Sigmoid colon (tissue), 6 donors: ENCODE measurements at regions not wholly inside any gene's neighbourhood (a gene's known extent, or its start where the extent isn't known, plus 50 kb on each side); places are given as distances from the start of the nearest gene placed in this dataset.

Experiments
- DNase-seq: peaks from one replicate; pipeline ENCODE4 v3.0.0-alpha.2; 2019
- H3K27ac ChIP-seq, 4 donors: fragments of 200-600 bp; sonication (generic); one replicate each; pipeline ENCODE4 v1.5.1; 2016 to 2019; ENCODE audit warnings: mild to moderate bottlenecking in 1 of 4
- H3K27me3 ChIP-seq, 3 donors: fragments of 200-600 bp; sonication (generic); one replicate each; pipeline ENCODE4 v1.5.1; 2019; ENCODE audit warnings: mild to moderate bottlenecking in 1 of 3
- H3K36me3 ChIP-seq, 4 donors: fragments of 200-600 bp; sonication (generic); one replicate each; pipeline ENCODE4 v1.5.1; 2016 to 2019
- H3K4me1 ChIP-seq, 4 donors: fragments of 200-600 bp; sonication (generic); one replicate each; pipeline ENCODE4 v1.5.1; 2017 to 2019
- H3K4me3 ChIP-seq, 4 donors: fragments of 200-600 bp; sonication (generic); one replicate each; pipeline ENCODE4 v1.5.1; 2017 to 2019; ENCODE audit warnings: mild to moderate bottlenecking in 2 of 4, moderate library complexity in 1 of 4
- H3K9me3 ChIP-seq, 4 donors: fragments of 200-600 bp in 3 of 4; sonication (generic) in 3 of 4; one replicate each; pipeline versions ENCODE4 v1.5.1 to v1.6.1; 2013 to 2019
- EP300 ChIP-seq, 4 donors: sonication (generic); formaldehyde crosslinking; IDR thresholded peaks; one replicate each; pipeline ENCODE4 v1.6.1; 2017; ENCODE audit warnings: antibody characterized with exemption in 4 of 4
- POLR2A ChIP-seq, 2 donors: fragments of 450-650 bp; IDR thresholded peaks; one replicate each; pipeline ENCODE4 v1.6.1; 2016; ENCODE audit warnings: antibody characterized with exemption in 2 of 2, mild to moderate bottlenecking in 2 of 2, moderate library complexity in 2 of 2
- POLR2AphosphoS5 ChIP-seq, 4 donors: sonication (generic); formaldehyde crosslinking; IDR thresholded peaks; one replicate each; pipeline ENCODE4 v1.6.1; 2017; ENCODE audit warnings: antibody characterized with exemption in 4 of 4
- WGBS, 2 donors: extraction: QIAGEN DNeasy Blood & Tissue Kit; methylation state at CpG; one replicate each; pipeline ENCODE4 v1.1.7; 2013; 5-methylcytosine and 5-hydroxymethylcytosine counted together
- intact Hi-C: fragments of 100-400 bp; cut with DNase I; formaldehyde crosslinking; loops from one replicate; pipeline ENCODE4 v1.15.1; 2023
- TF ChIP-seq, protein P1 (sequence below), 4 experiments: fragments of 450-650 bp in 3 of 4; fragments of 200-600 bp in 1 of 4; IDR thresholded peaks; one replicate each; pipeline ENCODE4 v1.5.1; 2016 to 2019; ENCODE audit warnings: antibody characterized with exemption in 4 of 4, mild to moderate bottlenecking in 3 of 4, moderate library complexity in 2 of 4
- donor health status: healthy with polysubstance abuse.
- donor health status: healthy.

DNA sequence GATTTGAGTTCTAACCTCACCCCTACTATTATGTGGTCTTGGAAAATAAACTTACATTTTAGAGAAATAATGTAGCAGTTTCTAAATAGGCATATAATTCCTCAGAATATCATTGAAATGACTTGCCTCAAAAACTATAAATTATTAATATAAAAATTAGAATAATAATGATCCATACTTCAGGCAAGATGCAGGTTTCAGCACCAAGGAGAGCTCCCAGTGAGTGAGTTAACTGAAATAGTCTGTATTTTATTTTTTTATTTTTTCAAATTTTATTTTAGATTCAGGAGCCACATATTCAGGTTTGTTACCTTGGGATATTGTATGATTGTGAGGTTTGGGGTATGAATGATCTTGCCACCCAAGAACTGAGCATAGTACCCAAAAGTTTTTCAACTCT lies 472.2 kb upstream of the DCC start:
- intact Hi-C loops = no loop called here
- no peak for DNase-seq
- Histone ChIP-seq H3K27me3 (no peaks in the 10 kb centered on the region), H3K4me3 (no peak overlapping the region), H3K9me3 (no peaks in the 10 kb centered on the region), H3K27ac (no peak overlapping the region), H3K36me3 (no peaks in the 10 kb centered on the region), H3K4me1 (no peaks in the 10 kb centered on the region)
- no peak for TF ChIP-seq POLR2A (IDR thresholded peaks at IDR 0.05)
- TF ChIP-seq POLR2AphosphoS5 (IDR thresholded peaks at IDR 0.05) = no peak
- TF ChIP-seq, protein P1, sequence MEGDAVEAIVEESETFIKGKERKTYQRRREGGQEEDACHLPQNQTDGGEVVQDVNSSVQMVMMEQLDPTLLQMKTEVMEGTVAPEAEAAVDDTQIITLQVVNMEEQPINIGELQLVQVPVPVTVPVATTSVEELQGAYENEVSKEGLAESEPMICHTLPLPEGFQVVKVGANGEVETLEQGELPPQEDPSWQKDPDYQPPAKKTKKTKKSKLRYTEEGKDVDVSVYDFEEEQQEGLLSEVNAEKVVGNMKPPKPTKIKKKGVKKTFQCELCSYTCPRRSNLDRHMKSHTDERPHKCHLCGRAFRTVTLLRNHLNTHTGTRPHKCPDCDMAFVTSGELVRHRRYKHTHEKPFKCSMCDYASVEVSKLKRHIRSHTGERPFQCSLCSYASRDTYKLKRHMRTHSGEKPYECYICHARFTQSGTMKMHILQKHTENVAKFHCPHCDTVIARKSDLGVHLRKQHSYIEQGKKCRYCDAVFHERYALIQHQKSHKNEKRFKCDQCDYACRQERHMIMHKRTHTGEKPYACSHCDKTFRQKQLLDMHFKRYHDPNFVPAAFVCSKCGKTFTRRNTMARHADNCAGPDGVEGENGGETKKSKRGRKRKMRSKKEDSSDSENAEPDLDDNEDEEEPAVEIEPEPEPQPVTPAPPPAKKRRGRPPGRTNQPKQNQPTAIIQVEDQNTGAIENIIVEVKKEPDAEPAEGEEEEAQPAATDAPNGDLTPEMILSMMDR (IDR thresholded peaks at IDR 0.05) = no peak
- TF ChIP-seq EP300 (IDR thresholded peaks at IDR 0.05) = no peak

DNA sequence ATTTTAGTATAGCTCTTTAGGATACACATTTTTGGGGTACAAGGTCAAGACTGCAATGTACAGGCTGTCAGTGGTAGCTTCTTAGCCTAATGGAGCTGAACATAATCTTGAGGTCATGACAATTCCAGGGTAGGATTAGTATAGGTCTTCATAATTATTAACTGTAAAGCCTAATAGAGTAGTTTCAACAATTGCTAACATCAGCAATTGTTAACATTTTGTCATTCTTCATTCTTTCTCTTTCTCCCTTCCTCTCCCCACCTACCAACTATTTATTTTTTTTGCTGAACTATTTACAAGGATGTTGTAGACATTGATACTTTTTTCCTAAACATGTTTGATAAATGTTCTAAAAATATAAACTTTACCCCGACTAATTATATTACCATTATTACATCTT lies 461.3 kb upstream of the DCC start:
- Histone ChIP-seq H3K36me3 (no peaks in the 10 kb centered on the region), H3K27ac (no peak overlapping the region), H3K27me3 (no peaks in the 10 kb centered on the region), H3K9me3 (no peaks in the 10 kb centered on the region), H3K4me3 (no peak overlapping the region), H3K4me1 (no peaks in the 10 kb centered on the region)
- 88% methylated on average over 1 of the region's 1 CpG for WGBS, 2 donors
- TF ChIP-seq, protein P1 (IDR thresholded peaks at IDR 0.05) = no peak
- TF ChIP-seq POLR2AphosphoS5 (IDR thresholded peaks at IDR 0.05) (no peak), EP300 (IDR thresholded peaks at IDR 0.05) (no peak), POLR2A (IDR thresholded peaks at IDR 0.05) (no peak)
- no peak for DNase-seq
- intact Hi-C loops = no loop called here

DNA sequence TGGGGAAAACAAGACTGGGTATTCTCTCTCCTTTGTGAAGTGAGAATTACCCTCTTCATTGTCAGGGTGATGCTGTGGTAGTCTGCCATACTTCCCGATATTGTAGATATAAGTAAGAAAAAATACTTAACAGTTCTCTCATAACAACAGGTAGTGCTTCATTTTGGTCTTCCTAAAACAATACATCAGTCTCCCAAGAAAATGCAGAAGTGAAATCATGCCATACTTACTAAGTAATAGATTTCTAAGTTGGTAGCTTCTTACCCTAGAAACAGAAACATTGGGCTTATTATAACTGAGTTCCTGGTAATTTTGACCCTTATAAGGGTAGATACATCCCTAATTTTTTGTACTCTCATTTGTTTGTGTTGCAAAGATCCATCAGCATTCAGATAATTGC lies 460.7 kb upstream of the DCC start:
- intact Hi-C loops = no loop called here
- H3K4me1 ChIP-seq = no peaks in the 10 kb centered on the region
- TF ChIP-seq POLR2A (IDR thresholded peaks at IDR 0.05) = no peak
- TF ChIP-seq POLR2AphosphoS5 (IDR thresholded peaks at IDR 0.05) = no peak
- TF ChIP-seq, protein P1 (IDR thresholded peaks at IDR 0.05) = no peak
- TF ChIP-seq EP300 (IDR thresholded peaks at IDR 0.05) = no peak
- H3K9me3 ChIP-seq = no peaks in the 10 kb centered on the region
- no peaks in the 10 kb centered on the region for H3K36me3 ChIP-seq
- WGBS, 2 donors = 78 to 86% methylated on average over 1 of the region's 1 CpG
- H3K4me3 ChIP-seq = no peak overlapping the region
- H3K27me3 ChIP-seq = no peaks in the 10 kb centered on the region
- no peak for DNase-seq
- H3K27ac ChIP-seq = no peak overlapping the region

DNA sequence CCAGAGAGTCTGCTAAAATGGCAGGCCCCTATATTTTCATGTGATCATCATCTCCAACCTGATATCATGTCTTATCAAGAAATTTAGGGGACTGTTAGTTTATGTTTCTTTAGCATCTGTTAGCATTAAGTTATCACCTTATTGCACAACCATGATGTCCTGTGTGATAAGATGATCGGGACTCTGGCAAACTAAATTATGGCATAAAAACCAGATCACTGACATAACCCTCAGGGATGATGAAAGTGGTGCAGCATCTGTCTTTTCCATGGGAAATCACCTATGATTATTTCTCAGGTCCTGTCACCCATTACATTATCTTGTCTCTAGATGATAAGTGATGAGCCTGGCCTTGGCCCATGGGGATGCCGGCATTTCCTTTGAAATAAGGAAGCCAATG lies 458.6 kb upstream of the DCC start:
- Histone ChIP-seq H3K4me1 (no peaks in the 10 kb centered on the region), H3K36me3 (no peaks in the 10 kb centered on the region), H3K27ac (no peak overlapping the region), H3K27me3 (no peaks in the 10 kb centered on the region), H3K4me3 (no peak overlapping the region), H3K9me3 (no peaks in the 10 kb centered on the region)
- intact Hi-C loops = no loop called here
- no peak for DNase-seq
- 81 to 90% methylated on average over 2 of the region's 2 CpGs for WGBS, 2 donors
- TF ChIP-seq, protein P1 (IDR thresholded peaks at IDR 0.05) = no peak

DNA sequence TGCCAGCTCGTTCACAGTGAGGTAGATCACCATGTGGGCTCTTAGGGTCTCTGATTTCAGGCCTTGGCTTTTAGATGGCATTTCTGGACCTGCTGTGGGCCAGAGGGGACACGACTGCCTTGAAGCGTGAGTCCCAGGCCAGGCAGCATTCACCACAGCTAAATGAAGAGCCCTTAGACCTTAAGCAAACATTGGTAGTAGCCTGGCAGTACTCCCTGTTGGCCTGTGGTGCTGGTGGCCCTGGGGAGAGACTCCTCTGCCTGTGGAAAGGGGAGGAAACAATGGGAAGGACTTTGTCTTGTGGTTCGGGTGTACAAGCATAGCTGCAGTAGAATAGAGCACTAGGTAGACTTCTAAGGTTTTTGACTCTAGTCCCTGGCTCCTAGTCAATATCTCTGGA lies 456.0 kb upstream of the DCC start:
- WGBS, 2 donors = 85 to 86% methylated on average over 4 of the region's 4 CpGs
- no peaks in the 10 kb centered on the region for H3K36me3 ChIP-seq
- DNase-seq = no peak
- TF ChIP-seq POLR2AphosphoS5 (IDR thresholded peaks at IDR 0.05) = no peak
- no peaks in the 10 kb centered on the region for H3K27me3 ChIP-seq
- H3K4me3 ChIP-seq = no peak overlapping the region
- no peak overlapping the region for H3K27ac ChIP-seq
- no peaks in the 10 kb centered on the region for H3K4me1 ChIP-seq
- no peaks in the 10 kb centered on the region for H3K9me3 ChIP-seq
- intact Hi-C loops = no loop called here
